Activated CD4-positive, alpha-beta memory T cell treated with anti-CD3 and anti-CD28 coated beads for 36 hours (primary cell): ENCODE measurements at regions not wholly inside any gene's neighbourhood (a gene's known extent, or its start where the extent isn't known, plus 50 kb on each side); places are given as distances from the start of the nearest gene placed in this dataset.

ENCODE experiments used
- CTCF ChIA-PET: fragments of 350-600 bp; sonication (Branson Sonifier 250); formaldehyde crosslinking; loops from one replicate; lab custom pipeline; 2021; ENCODE audit warnings: antibody characterized with exemption, inconsistent platforms; lab: Charles Lee
- POLR2A ChIA-PET: fragments of 350-600 bp; sonication (Branson Sonifier 250); formaldehyde crosslinking; loops from one replicate; lab custom pipeline; 2021; ENCODE audit warnings: antibody characterized with exemption; lab: Charles Lee
- DNase-seq: peaks from one replicate; pipeline ENCODE4 v3.0.0-alpha.2; 2020
- H3K27ac Mint-ChIP-seq: one replicate; pipeline ENCODE4 v1.8.0; 2021; ENCODE audit warnings: mixed read lengths
- H3K27me3 Mint-ChIP-seq: one replicate; pipeline ENCODE4 v1.8.0; 2021; ENCODE audit warnings: mixed read lengths
- H3K36me3 Mint-ChIP-seq: one replicate; pipeline ENCODE4 v1.8.0; 2021; ENCODE audit warnings: mixed read lengths
- H3K4me1 Mint-ChIP-seq: one replicate; pipeline ENCODE4 v1.8.0; 2021; ENCODE audit warnings: low read depth, mixed read lengths
- H3K4me3 Mint-ChIP-seq: one replicate; pipeline ENCODE4 v1.8.0; 2021; ENCODE audit warnings: mild to moderate bottlenecking, mixed read lengths
- H3K9me3 Mint-ChIP-seq: one replicate; pipeline ENCODE4 v1.8.0; 2021; ENCODE audit warnings: mixed read lengths
- intact Hi-C: fragments of 100-400 bp; cut with micrococcal nuclease; formaldehyde crosslinking; loops from one replicate; pipeline ENCODE4 v1.15.1; 2023

DNA sequence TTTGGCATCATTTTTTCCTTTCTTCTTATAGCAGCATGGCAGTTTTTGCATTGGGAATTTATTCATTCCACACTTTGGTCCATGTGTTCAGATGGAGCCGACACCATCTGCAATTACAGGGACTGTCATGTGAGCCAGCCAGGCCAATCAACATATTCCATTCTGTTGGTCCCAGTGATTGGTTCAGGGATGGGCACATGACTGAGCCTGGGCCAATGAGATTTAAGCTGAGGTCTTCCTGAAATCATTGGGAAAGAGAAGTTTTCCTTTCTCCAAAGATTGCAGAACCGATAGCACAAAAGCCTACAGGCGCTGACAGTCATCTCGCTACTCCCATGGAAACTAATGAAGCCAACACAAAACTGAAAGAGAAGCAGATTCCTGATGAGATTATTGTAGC lies 841.5 kb upstream of the TMEM132C start:
- no peaks in the 10 kb centered on the region for H3K36me3 Mint-ChIP-seq
- no peaks in the 10 kb centered on the region for H3K27me3 Mint-ChIP-seq
- CTCF ChIA-PET = no interaction called here
- intact Hi-C loops = no loop called here
- no peaks in the 10 kb centered on the region for H3K9me3 Mint-ChIP-seq
- no peak for DNase-seq
- POLR2A ChIA-PET = no interaction called here
- no peaks in the 10 kb centered on the region for H3K4me1 Mint-ChIP-seq
- no peak overlapping the region for H3K27ac Mint-ChIP-seq
- H3K4me3 Mint-ChIP-seq = no peak overlapping the region

DNA sequence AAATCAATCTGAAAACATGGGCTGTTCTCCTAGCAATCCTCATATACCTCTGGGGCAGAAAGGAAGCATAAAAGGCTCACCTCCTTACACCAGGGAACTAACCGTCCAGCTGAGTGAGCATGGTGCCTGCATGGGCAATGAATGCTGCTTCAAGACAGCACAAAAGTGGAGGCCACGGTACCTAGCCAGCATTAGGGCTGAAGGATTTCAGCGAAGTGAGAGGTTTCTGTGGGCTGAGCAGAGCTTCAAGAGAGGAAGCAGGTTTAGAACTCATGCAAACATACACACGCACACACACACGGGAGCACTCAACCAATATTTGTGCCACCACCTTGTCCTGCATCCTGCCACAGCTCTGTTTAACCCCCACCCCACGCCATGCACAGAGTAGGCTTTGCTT lies 838.5 kb upstream of the TMEM132C start:
- Mint-ChIP-seq H3K27me3 (no peaks in the 10 kb centered on the region), H3K9me3 (no peaks in the 10 kb centered on the region), H3K4me1 (no peaks in the 10 kb centered on the region), H3K36me3 (no peaks in the 10 kb centered on the region), H3K27ac (no peak overlapping the region), H3K4me3 (no peak overlapping the region)
- intact Hi-C loops = no loop called here
- ChIA-PET POLR2A (no interaction called here), CTCF (no interaction called here)
- no peak for DNase-seq

DNA sequence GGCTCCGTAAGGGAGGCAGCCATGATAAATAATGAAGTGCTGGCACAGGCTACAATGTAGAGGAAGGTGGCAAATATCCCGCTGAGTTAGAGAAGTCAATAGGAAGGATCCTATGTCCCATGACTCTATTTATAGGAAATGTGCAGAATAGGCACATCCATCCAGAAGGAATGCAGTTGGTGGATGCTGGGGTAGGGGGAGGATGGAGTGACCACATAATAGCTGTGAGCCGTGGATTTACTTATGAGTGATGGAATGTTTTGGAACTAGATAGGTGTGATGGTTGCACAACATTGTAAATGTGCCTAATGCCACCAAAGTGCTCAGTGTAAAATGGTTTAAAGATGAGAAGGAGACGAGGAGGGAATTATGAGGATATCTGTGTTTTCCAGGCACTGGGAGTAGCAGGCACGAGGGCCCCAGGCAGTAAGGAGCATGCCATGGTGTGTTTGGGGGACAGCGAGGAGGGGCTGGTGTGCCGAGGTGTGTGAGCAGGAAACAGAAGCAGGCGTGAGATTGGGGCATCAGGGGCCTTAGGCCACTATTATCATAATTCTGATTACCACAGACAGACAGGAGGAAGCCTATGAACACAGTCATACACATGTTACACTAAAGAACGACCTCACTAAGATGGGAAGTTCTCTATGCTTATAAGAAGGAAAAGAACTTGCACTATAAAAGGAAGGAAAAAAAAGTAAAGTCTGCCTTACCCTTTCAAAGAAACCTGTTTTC lies 837.3 kb upstream of the TMEM132C start:
- Mint-ChIP-seq H3K4me1 (no peaks in the 10 kb centered on the region), H3K27me3 (no peaks in the 10 kb centered on the region), H3K36me3 (no peaks in the 10 kb centered on the region), H3K4me3 (no peak overlapping the region), H3K9me3 (no peaks in the 10 kb centered on the region), H3K27ac (no peak overlapping the region)
- CTCF ChIA-PET = no interaction called here
- DNase-seq = no peak
- intact Hi-C loops = loop anchor here (1.0 kb wide), 1 partner anchor 31 kb away; no protein-coding TSS in a partner anchor
- POLR2A ChIA-PET = no interaction called here

DNA sequence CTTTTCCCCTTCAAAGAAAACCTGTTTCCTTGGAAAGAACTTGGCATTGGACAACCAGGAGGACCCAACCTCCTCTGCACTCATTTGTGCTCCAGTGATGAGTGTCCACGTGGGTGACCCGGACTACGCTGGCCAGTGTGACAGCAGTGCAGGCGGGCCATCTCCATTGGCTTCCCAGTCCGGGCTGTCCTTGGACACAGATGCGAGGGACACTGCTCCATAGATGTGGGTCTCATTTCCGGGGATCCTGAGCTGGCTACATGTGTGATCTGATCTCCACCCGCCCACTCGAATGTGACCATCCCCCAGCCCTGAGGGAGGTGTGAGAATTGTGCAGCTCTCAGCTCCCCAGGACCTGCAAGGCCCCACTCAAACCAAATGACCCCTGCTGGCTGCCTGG lies 836.6 kb upstream of the TMEM132C start:
- ChIA-PET CTCF (no interaction called here), POLR2A (no interaction called here)
- H3K27ac Mint-ChIP-seq = no peak overlapping the region
- H3K36me3 Mint-ChIP-seq = no peaks in the 10 kb centered on the region
- no peaks in the 10 kb centered on the region for H3K4me1 Mint-ChIP-seq
- H3K27me3 Mint-ChIP-seq = no peaks in the 10 kb centered on the region
- DNase-seq = no peak
- no peaks in the 10 kb centered on the region for H3K9me3 Mint-ChIP-seq
- intact Hi-C loops = no loop called here
- H3K4me3 Mint-ChIP-seq = no peak overlapping the region

DNA sequence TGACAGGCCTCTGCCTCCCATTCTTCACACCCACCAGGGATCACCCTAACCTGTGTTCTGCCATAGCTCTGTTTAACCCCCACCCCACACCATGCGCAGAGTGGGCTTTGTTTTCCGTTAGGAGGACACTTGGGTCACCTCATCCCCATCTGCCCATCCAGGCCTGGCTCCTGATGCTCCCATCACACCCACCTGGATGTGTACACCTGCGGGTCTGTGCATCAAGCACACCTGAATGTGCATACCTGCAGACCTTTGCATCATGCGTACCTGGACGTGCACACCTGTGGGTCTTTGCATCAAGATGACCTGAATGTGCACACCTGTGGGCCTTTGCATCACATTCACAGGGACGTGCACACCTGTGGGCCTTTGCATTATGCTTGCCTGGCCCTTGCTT lies 835.8 kb upstream of the TMEM132C start:
- no peaks in the 10 kb centered on the region for H3K36me3 Mint-ChIP-seq
- CTCF ChIA-PET = no interaction called here
- H3K9me3 Mint-ChIP-seq = no peaks in the 10 kb centered on the region
- no peak overlapping the region for H3K27ac Mint-ChIP-seq
- DNase-seq = no peak
- POLR2A ChIA-PET = no interaction called here
- no peaks in the 10 kb centered on the region for H3K4me1 Mint-ChIP-seq
- no peak overlapping the region for H3K4me3 Mint-ChIP-seq
- intact Hi-C loops = no loop called here
- H3K27me3 Mint-ChIP-seq = no peaks in the 10 kb centered on the region

DNA sequence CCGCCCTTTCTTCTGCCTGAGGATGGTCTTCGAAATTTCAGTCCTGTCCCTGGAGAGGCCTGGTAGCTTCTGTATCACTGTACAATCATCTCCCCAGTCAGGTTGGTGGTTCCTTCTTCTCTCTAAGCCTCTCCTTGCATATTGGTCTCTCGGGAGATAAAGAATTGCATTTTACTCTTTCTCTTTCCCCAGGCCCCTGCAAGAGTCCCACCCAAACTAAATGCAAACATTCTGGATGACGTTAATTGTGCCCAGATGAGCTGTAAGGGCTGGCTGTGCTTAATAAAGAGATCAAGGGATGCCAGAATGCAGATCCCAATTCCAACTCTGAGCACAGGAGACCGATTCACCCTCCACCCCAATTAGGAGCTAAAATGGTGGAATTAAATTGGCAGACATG lies 835.4 kb upstream of the TMEM132C start:
- ChIA-PET POLR2A (no interaction called here), CTCF (no interaction called here)
- H3K27me3 Mint-ChIP-seq = no peaks in the 10 kb centered on the region
- H3K9me3 Mint-ChIP-seq = no peaks in the 10 kb centered on the region
- H3K4me1 Mint-ChIP-seq = no peaks in the 10 kb centered on the region
- no peak overlapping the region for H3K4me3 Mint-ChIP-seq
- intact Hi-C loops = no loop called here
- DNase-seq = no peak
- no peak overlapping the region for H3K27ac Mint-ChIP-seq
- H3K36me3 Mint-ChIP-seq = no peaks in the 10 kb centered on the region

DNA sequence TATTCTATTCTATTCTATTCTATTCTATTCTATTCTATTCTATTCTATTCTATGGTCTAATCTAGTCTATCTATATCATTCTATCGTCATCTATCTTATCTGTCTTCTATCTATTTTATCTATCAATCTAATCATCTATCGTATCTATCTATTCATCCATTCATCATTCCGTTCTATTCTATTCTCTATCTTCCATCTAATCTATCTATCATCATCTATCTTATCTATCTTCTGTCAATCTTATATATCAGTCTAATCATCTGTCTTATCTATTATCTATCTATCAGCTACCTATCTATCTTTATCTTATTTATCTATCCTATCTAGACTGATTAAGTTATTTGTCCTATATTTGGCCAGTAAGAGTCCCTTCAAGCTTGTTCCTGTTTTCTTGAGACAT lies 831.5 kb upstream of the TMEM132C start:
- intact Hi-C loops = no loop called here

DNA sequence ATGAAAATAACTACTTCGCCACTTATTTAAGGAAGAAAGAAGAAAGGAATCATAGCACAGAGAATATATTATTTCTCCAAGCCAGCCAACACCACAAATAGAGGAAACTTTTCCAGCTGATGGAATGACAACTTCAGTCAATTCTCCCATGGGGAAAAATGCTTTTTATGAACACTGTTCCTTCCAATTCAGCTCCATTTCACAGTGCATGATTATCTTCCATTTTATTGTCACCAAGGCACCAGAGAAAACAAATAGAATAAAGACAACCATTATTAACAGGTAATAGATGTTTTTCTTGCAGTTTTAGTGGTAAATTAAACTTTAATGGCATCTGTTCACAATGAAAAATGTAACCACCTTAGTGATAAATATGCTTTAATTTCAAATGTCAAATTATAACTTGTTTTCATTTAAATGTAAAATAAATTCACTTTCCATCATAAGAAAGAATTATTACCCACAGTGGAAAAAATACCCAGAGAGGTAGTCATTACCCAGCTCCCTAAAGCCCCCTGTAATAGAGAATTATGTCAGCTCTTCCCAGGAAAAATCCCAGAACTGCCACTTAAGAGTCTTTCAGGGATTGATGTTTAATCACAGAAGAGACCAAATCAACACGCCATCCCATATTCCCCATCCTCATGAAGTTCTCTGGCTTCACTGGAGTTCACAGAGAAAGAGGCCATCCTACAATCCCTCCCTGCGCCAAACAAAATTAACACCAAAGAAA lies 828.3 kb upstream of the TMEM132C start:
- POLR2A ChIA-PET = no interaction called here
- intact Hi-C loops = no loop called here

More for the DNA sequence above, 831.5 kb upstream of the TMEM132C start:
- Mint-ChIP-seq H3K4me1 (no peaks in the 10 kb centered on the region), H3K9me3 (peaks cover 18% of the 10 kb centered on the region), H3K27me3 (peaks cover 2% of the 10 kb centered on the region), H3K4me3 (no peak overlapping the region), H3K36me3 (no peaks in the 10 kb centered on the region), H3K27ac (no peak overlapping the region)
- CTCF ChIA-PET = no interaction called here
- DNase-seq = no peak
- POLR2A ChIA-PET = no interaction called here

DNA sequence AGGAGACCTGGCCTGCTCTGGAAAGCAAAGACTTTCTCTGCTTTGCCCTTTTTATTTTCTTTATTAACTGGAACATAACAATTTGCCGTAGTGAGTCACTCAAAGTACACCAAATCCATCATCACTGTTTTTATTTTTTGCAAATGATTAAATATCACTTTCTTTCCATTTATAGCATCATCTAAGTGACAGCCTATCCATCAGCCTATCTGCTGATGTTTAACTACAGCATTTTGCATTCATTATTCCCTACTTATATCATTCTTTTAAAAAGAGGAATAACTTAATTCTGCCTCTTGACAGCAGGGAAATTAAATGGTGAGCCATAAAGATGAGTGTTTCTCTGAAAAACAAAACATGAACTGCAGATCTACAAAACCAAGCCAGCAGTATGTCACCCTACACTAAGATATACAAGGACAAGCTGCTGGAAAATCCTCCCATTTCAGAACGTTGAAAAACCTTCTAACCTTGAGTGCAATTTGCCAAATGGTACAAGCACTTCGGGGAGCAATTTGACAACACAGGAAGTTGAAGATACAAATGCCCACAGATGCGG lies 821.3 kb upstream of the TMEM132C start:
- POLR2A ChIA-PET = no interaction called here

More for the DNA sequence above, 828.3 kb upstream of the TMEM132C start:
- CTCF ChIA-PET = no interaction called here
- H3K27me3 Mint-ChIP-seq = peaks cover 2% of the 10 kb centered on the region
- H3K9me3 Mint-ChIP-seq = peaks cover 31% of the 10 kb centered on the region
- no peak overlapping the region for H3K27ac Mint-ChIP-seq
- DNase-seq = no peak
- H3K4me1 Mint-ChIP-seq = no peaks in the 10 kb centered on the region
- H3K4me3 Mint-ChIP-seq = no peak overlapping the region
- H3K36me3 Mint-ChIP-seq = no peaks in the 10 kb centered on the region

DNA sequence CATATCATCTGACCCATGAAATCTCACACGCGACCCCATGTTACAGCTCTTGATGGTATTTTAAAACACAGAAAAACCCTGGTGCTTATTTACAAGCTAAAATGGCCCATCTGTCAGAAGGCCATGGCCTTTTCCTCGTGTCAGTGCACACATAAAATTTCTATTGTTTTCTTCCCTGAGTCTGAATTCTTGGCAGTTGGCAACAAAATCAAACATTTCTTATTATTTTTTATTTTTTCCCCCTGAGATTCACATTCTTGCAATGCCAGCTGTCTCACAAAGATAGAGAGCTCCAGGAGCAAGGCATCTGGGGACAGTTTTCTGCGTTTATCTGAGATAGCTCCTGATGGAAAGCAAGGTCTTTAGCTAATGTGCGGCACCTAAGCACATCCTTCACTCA lies 818.1 kb upstream of the TMEM132C start:
- intact Hi-C loops = no loop called here
- Mint-ChIP-seq H3K4me3 (no peak overlapping the region), H3K4me1 (no peaks in the 10 kb centered on the region), H3K36me3 (no peaks in the 10 kb centered on the region), H3K27me3 (peaks cover 5% of the 10 kb centered on the region), H3K27ac (no peak overlapping the region), H3K9me3 (peaks cover 2% of the 10 kb centered on the region)
- DNase-seq = no peak
- CTCF ChIA-PET = no interaction called here
- POLR2A ChIA-PET = no interaction called here

More for the DNA sequence above, 821.3 kb upstream of the TMEM132C start:
- DNase-seq = no peak
- Mint-ChIP-seq H3K36me3 (no peaks in the 10 kb centered on the region), H3K4me1 (no peaks in the 10 kb centered on the region), H3K9me3 (peaks cover 12% of the 10 kb centered on the region), H3K27me3 (no peaks in the 10 kb centered on the region), H3K27ac (no peak overlapping the region), H3K4me3 (no peak overlapping the region)
- CTCF ChIA-PET = no interaction called here
- intact Hi-C loops = no loop called here

DNA sequence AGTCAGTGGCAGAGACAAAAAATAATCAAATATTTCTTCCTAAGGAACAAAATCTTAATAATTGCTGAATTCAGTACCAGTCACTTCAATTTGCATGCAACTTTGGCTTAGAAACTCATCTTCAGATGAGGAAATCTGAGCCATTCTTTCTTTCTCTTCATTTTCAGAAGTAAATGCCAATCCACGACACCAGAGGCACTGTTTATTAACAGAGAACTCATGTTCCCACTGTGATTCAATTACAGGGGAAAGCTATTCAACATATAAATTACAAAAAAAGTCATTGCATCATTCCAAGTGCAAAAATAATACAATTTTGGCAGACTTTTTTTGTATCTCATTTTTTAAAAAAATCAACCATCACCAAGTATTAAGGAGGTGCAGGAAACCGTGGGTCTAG lies 816.1 kb upstream of the TMEM132C start:
- DNase-seq = no peak
- Mint-ChIP-seq H3K4me3 (no peak overlapping the region), H3K4me1 (no peaks in the 10 kb centered on the region), H3K27me3 (peaks cover 14% of the 10 kb centered on the region), H3K36me3 (no peaks in the 10 kb centered on the region), H3K27ac (no peak overlapping the region), H3K9me3 (peaks cover 2% of the 10 kb centered on the region)
- intact Hi-C loops = no loop called here
- ChIA-PET POLR2A (no interaction called here), CTCF (interaction anchor here (0.9 kb wide), 1 partner anchor 342 kb away, joined by 4 read pairs; no protein-coding TSS in a partner anchor)

DNA sequence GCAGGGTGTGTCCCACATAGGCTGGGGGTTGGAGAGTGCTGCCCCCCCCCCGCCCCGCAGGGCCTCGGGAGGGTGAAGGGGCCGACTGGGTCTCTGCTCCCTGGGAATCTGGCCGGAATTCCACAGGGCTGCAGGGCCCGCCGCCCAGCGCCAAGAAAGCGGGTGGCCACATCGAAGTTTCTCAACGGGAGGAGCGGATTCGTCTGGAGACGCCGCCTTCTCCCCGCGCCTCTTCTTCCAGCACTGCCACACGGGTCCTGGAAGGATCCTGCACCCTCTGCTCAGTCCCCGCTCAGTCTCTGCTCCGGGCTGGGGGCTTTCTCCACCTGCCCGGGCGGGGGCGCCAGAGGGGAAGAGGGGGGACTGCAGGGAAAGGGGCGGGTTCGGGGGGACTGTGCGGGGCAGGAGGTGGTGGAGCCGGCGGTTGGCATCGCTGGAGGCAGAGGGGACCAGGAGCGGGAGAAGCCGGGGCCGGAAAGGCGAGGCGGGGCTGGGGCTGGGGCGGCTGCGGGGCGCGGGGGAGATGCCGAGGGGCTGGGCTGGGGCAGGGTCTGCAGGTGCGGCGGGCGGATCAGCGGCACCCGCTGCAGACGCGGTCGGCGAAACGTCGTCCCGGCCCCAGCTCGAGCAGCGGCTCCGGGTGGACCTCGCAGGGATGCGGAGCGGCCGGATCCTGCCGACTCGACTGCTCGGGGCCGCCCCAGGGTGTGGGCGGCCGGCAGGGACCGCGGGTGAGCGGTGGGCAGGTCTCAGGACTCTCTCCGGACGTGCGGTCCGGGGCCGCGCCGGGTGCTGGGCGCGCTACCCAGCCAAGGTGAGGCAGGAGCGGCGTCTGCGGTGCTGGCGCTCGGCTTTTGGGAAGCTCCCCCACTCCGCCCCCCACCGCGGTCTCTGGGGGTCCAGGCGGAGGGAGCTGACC lies 811.4 kb upstream of the TMEM132C start:
- CTCF ChIA-PET = no interaction called here
- DNase-seq = no peak
- peaks cover 18% of the 10 kb centered on the region for H3K27me3 Mint-ChIP-seq
- no peak overlapping the region for H3K4me3 Mint-ChIP-seq
- H3K36me3 Mint-ChIP-seq = no peaks in the 10 kb centered on the region
- intact Hi-C loops = no loop called here
- H3K4me1 Mint-ChIP-seq = no peaks in the 10 kb centered on the region
- no peak overlapping the region for H3K27ac Mint-ChIP-seq
- POLR2A ChIA-PET = no interaction called here
- peaks cover 2% of the 10 kb centered on the region for H3K9me3 Mint-ChIP-seq
